Suppressor macrophage treated with lipopolysaccharide for 4 hours (primary cell): ENCODE measurements at regions not wholly inside any gene's neighbourhood (a gene's known extent, or its start where the extent isn't known, plus 50 kb on each side); places are given as distances from the start of the nearest gene placed in this dataset.

Experiments used
- DNase-seq: peaks from one replicate; pipeline ENCODE4 v3.0.0-alpha.2; 2020

DNA sequence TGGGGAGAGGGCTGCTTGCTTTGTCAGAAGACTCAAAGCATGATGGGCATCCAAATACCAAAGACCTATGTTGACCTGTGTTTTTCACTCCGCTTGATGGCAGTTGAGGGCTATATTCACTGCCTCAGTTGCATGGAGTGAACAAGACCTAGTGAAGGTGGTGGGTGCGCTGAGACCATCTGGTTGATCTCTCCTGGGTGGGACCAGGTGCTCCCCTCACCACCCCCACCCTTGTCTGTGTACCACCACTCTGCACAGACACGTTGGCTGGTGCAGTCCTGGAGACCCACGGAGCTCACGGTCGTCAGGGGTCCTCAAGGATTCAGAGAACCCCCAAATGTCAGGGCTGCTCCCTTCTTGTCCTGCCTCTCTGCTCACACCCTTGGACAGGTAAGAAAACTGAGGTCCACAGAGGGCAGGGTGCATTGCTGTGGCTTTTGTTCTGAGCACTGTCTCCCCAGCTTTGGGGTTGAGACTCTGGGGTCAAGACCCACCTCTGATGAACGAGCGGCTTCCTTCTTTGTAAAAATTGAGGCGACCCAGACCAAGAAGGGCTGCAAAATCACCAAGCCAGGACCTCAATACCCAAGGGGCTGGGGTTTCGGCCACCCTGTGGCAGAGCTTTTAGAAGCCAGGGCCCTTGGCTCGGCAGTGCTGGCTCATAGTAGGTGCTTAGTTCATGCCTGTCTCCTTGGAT is 166.3 kb upstream of the RTL1 start:
- no peak for DNase-seq

DNA sequence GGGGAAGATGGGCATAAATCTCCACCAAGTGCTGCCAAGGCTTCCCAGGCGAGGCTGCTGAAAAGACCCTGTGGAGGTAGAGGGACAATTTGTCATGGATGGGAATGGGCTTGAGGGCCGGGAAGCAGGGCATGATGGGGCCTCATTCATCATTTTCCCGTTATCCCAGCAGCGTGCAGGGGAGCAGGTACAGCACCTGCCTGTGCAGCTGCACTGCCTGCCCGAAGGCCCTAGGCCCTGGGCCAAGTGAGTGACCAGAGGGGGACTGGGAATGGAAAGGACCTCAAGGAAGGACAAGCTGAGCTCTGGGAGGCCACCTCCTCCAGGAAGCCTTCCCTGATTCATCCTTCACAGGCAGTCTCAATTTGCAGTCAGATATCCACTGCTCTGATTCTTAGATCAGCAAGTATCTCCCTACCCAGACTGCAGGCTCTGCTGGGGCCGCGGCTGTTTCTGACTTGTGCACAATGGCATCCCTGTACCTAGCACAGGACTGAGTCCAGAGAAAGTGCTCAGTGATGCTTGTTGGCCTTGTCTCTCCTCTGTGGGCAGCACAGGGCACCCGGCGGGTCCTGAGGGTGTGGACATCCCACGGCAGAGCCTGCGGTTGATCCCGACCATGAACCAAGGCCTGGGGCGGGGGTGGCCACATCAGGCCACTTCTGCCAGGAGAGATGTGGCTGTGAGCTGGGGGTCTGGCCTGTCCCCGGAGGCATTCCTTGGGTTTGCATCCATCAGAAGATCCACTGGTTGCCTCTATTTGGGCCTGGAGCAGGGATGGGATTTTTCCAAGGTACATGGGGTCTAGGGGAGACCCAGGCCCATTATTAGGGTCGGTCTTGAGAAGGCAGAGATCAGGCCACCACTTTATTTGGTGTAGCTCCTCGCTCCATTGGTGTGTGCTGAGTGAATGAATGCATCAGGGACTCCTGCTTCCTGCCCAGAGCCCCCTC is 167.3 kb upstream of the RTL1 start:
- no peak for DNase-seq

DNA sequence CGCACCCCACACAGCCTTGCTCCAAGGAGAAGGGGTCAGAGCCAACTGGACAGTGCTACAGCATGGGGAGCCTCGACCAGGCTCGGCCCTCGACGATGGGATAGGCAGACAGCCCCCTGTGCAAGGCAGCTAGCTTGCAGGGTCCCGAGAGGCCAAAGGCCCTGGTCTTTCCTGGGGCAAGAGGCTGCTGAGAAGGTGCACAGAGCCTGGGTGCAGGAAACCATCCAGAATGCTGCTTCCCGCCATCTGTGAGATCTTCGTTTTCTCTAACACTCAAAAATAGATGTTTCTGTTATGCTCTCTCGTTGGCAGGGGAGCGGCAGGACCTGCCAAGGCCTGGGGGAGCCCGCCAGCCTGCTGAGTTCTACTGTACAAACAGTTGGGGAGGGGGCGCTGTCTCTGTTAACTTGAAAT is 168.0 kb upstream of the RTL1 start:
- DNase-seq: no peak

DNA sequence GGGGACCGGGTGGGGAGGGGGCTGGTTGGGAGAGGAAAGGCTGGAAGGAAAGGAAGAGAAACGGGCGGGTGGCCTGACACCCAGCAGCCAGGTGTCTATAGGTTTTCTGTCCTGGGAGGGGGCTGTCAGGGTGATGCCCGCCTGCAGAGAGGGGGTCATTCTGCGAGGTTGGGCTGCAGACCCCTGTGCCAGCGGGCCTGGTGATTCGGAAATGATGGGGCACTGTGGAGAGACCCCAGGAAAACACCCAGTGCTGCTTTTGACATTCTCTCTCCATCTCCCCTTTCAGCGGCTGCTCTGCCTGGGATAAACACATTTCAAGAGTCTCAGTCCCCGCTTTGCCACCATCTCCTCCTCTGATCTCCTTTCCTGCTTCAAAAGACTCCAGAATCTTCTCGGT is 168.5 kb upstream of the RTL1 start:
- no peak for DNase-seq

DNA sequence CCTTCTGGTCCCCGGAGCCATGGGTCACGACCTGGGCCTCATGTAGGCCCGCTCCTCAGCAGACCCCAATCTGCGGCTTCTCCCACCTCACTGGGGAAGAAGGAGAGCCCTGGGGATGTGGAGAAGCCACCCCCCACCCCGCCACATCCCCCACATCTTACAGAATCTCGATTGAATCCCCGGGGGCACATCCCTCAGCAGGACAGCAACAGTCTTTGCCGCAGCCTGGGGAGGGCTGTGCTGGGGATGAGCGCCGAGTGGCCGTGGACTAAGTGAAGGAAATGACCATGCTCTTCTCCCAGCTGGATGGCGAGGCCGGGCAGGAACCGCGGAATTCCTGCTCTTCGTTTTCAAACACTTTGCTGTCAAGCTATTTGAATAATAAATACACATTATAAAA is 169.0 kb upstream of the RTL1 start:
- no peak for DNase-seq

DNA sequence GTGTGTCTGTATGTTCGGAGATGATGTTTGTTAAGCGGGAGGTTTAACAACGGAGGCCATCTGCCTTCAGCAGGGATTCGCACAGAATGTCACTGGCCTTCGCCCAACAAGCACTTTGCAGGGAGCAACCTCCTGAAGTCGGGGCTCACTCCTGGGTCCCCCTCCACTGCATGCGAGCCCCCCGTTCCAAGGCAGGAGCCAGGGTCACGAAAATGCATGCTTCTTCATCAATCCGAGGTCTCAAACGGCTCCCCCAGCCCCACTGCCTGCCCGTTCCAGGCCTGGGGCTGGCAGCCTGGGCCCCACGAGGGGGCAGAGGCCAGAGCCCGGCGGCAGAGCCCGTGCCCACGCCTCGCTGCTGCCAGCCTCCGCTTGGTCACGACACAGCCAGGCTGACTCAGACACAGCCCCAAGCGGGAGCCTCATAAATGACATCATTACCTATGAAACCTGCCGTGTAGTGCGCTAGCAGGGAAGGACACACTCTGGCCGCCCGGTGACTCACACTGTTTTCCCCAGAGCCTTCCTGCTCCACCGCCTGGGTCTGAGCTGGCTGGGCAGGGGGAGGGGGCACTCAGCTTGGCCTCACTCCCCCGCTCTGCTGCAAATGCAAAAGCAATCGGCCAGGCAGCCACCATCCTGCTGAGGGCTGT is 169.5 kb upstream of the RTL1 start:
- DNase-seq: peak; percentile 33

DNA sequence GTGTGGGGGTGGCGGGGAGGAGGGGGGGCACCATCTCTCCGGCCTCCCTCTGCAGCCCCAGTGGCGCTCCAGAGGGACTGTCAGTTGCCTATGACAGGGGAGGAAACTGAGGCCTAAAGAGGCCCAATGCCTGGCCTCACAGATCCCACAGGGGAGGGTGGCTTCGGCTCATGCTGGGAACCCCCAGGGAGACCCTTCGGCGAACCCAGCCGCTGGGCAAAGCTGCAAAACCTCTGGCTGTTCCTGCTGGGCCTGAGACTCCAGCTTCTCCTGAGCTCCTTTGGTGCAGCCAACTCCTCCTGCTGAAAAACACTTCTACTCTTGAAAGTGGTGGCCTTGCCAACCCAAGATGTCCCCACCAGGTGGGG is 170.1 kb upstream of the RTL1 start:
- no peak for DNase-seq

DNA sequence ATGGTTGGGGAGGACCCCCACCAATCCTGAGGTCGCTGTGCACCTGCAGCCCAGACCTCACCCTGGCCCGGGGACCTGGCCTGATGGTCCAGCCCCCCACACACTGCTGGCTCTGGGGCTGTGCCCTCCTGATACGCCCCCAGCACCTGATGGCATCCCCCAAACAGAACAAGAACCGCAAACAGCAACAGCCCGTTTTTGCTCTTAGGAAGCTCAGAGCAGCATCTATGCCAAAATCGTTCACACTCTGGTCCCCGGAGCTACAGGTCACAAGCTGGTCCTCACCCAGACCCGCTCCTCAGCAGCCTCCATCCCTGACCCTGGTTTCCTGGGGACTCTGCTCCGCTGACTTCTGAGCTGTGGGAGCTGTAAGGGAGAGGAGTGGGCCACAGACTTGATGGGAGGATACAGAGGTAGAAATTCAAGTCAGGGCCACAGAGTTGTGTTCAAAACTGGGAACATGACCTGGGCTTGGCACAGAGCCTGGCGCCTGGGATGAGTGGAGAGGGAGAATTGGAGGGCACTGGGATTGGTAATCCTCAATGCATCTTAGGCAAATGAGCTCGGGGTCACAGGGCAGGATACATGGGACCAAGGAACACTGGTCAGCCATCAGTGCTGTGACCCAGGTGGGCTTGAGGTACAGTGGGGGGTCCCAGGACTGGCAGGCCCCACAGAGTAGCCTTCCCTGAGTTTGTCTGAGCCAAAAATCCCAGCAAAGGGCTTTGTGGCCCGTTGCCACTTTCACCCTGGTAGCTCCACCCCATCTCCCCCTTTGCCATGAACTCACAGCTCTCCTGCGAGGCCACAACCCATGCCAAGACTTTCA is 170.9 kb upstream of the RTL1 start:
- DNase-seq: no peak

DNA sequence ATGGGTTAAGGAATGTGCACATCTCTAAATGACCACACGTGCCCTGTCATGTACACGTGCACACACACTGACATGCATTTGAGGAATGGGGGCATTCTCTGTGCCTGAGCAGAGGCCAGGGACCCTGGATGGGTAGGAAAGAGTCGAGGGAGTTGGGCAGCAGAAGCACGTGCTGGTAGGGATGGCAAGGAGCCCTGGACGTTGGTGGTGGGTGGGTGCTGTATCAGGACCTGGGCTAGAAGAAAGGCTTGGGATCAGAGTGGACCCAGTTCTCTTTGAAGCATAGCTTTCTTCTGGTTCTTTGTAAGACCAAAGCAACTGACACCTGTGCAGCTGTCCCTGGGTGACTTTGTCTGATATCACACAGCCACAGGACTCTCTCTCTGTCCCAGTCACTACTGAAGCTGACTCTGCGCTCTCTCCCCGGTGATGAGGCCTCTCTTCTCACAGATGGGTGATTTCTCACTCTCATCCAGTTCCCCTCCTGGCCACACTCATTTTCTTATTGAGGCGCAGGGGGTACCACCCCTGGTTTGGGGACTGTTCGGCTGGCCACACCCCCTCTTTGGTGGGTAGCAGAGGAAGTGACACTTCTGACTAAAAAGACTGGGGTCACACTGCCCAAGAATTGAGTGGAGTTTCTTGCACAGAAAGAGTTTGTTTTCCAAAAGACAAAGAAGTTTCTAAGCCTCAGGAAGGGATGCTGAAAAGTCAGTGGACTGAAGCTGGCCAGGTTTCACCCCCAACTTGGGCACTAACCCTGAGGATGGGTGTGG is 171.7 kb upstream of the RTL1 start:
- DNase-seq: no peak

DNA sequence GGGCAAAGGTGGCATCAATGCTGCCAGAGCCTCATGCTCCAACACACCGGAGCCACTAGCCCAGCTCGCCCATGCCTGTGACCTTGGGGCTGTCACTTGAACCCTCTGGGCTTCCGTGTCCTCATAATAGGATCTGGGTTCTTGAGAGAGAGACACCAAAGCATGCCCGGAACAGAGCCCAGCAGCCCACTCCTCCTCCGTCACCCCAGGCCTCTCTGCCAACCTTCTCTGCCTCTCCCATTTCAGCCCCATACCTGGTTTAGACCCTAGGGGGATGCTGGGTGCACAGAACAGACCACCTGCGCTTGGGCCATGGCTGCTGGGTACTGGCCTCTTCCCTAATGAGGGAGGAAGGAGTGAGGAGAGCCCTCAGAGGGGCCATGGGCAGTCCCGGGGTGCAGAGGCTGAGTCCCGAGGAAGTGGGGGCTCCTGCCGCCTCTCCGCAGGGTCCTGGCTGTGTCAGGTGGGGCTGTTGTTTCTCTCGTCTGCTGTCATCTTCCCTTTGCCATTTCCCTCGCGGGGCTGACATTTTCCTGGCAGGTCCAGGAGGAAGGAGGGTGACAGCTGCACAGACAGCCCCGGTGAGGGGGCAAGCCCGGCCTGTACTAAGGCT is 172.4 kb upstream of the RTL1 start:
- no peak for DNase-seq

DNA sequence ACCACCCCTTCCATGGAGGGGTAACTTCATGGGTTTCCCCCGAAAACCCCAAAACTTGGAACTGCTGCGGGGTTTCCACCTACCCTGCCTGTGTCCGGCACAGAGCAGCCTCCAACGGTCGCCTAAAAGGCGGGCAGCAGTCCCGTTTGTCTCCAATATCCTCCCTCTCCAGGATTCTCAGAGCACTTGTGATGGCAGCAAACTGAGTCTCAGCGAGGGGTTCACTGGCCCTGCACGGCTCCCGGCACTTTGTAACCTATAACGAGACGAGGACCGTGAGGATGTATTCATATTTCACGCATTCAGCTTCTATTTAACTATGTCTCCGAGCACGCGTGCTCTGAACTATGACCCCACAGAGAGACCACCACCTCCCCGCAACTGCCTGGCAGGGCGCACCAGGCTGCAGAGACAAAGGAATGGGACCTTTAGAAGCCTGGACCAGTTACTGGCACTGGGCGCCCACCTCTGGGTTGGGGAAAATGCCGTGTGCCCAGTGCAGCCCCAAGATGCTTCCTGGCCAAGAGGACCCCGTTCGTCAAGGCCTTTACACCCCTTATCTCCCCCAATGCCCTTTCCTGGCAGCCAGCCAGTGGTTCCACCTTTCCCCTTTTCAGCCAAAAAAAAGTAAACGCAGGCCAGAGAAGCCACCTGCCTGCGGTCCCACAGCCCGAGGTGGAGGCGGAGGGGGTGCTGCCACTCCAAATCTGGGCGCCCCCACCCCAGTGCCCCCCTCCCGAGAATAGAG is 173.1 kb upstream of the RTL1 start:
- no peak for DNase-seq

DNA sequence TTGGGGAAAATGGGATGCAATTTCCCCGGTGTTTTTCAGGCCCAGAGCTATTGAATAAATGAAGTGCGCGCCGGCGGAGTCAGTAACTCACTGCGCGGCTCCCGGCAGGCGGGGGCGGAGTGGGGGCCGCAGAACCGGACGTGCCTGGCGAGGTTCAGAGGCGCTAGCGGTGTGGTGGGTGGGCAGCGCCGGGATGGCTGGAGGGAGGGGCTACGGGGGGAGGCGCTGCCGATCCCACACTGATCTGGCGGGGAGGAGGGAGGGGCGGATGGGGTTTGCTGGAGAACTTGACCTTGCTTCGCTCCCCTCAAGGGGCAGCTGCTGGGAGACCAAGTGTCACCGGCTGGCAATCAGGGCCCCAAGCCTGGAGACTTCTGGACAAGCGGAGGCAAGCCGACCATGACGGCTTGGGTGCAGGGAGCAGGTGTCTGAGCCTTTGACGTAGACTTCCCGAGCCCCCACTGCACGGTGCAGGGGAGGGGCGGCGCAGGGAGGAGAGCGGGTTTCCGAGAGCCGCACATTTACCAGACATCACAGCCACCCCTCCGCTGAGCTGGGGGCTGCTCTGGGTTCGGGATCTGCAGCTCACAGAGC is 174.1 kb upstream of the RTL1 start:
- DNase-seq: no peak

DNA sequence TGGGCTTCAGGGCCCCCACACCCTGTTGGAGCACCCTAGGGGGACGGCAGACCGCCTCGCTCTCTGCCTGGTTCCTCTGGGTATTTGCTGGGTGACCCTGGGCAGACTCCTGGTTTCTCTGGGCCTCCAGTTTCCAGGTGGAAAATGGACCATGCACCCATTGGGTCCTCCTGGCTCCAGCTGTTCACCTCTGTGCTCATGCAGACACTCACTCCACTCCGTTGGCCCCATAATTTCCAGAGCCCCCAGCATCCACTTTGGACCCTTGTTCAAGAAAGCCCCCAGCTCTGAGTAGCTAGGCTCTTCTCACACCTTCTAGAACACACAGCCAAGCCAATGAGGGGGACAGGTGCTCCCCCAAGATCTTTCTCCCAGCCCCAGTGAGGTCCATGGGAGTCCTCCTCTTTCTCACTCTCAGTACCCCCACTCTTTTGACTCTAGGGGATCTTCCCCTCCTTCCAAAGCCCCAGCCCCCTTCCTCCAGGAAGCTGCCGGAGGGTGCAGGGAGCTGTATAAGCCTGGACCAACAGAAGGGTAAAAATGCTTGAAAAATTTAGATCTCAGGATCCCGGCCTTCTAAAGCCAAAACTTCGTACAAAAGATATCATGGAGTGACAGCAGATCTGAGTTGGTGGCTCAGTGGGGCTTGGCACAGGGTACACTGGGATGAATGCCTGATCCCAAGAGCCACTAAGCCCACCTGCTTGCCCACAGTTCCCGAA is 174.8 kb upstream of the RTL1 start:
- DNase-seq: no peak

DNA sequence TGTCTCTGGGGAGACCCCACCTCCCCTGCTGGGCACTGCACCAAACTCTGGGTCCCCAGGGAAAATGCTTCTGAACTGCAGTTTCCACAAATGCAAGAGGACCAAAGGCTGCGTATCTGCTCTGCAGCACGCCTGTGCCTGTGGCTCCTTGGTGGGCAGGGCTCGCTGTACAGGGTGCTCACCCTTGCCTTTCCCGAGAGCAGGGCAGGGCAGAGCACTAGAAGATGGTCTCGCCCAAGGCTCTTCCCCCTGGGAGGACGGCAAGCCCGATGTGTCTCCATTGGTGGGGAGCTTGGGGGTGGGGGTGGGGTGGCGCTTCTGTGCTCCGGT is 175.3 kb upstream of the RTL1 start:
- DNase-seq: no peak

DNA sequence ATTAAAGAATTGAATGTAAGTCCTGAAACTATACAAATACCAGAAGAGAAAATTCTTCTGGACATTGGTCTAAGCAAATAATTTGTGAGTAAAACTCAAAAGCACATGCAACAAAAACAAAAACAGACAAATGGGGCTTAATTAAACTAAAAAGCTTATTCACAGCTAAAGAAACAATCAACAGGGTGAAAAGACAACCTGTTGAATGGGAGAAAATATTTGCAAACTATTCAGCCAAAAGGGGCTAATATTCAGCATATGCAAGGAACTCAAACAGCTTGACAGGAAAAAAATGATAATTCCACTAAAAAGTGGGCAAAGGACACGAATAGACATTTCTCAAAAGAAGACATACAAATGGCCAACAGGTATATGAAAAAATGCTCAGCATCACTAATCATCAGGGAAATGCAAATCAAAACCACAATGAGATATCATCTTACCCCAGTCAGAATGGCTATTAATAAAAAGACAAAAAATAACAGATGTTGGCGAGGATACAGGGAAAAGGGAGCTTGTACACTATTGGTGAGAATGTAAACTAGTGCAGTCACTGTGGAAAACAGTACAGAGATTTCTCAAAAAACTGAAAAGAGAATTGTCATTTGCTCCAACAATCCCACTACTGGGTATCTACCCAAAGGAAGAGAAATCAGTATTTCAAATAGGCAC is 177.5 kb upstream of the RTL1 start:
- no peak for DNase-seq

DNA sequence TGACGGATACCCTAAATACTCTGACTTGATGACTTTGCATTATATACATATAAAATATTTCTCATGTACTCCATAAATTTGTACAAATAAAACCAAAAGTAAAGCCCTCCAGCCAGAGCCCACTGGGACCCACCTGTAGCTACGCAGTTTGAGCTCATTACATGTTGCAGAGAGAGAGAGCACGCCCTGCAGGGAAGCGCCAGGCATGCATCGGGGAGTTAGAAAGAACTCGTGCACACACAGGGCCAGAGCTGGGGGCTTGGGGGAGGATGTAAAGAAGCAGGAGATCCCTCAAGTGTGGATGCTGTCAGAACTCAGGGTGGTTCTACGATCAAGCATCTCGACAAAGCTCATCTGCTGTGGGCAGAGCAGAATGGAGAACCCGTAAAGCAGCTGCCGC is 178.5 kb upstream of the RTL1 start:
- DNase-seq: no peak

DNA sequence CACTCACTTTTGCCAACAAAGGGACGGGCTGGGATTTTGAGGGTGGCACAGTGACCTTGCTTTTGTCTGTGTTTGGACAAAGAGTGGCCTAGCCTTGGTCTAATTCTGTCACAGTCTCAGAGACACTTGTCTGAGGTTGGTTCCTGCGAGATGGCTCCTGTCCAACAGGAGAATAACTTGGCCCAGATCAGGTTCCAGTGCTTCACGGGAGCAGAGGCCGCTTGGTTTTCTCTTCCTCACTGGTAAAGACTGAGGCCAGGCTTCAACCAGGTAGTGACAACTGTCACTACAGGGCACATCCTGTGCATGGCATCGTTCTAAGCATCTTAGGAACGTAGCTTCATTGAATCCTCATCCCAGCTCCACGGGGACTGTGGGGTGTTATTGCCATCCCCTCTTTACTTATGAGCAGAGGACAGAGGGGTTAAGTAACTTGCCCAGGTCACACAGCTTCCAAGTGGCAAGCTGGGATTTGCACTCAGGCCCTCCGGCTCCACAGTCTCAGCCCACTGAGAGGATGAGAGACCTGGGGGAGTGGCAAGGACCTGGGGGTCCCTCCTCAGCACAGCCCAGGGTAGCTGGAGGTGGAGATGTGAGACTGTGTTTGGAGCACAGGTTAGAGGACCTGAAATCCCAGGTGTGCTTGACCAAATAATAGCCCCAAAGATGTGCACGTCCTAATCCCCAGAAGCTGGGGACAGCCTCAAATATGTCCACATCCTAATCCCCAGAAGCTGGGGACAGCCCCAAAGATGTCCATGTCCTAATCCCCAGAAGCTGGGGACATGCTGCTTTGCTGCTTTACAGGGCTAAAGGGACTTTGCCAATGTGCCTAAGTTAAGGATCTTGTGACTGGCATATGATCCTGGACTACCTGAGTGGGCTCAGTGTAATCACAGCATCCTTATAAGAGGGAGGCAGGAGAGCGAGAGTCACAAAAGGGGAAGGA is 179.2 kb upstream of the RTL1 start:
- no peak for DNase-seq
